Globus pallidus (tissue), 1 donor: ENCODE measurements at regions not wholly inside any gene's neighbourhood (a gene's known extent, or its start where the extent isn't known, plus 50 kb on each side); places are given as distances from the start of the nearest gene placed in this dataset.

Source experiments
- DNase-seq: peaks from one replicate; pipeline ENCODE4 v3.0.0-alpha.2; 2015; ENCODE audit warnings: low spot score

DNA sequence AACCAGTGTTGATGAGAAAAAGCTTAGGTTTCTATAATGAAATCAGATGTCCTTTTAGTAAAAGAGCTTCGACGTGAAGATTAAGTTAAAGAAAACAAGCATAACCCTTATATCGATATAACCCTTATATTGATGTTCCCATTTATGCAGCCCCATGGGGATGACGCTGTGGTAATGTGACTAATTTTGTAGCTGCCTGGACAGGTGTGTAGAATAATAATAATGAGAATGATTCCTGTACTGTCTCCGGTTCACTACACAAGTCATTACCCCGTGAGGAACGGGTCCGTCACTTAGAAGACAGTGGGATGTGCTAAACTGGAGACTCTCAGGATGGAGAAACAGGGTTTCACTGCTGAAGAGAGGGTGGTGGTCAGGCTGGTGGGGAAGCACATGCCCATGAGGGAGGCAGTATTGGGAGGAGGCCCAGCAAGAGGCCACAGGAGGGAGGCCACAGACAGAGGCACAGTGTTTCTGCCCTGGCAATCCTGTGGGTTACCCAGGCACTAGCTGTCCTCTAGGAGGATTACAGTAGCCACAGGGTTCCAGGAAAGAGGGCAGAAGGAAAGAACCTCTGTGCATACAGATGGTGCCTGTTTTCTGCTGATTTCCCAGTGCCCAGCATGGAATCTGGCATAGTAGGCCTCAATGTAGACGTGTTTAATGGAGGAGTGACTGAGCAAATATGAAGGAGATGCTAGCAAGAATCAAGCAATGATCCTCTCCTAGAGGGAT is 191.1 kb upstream of the TSC22D2 start:
- no peak for DNase-seq

DNA sequence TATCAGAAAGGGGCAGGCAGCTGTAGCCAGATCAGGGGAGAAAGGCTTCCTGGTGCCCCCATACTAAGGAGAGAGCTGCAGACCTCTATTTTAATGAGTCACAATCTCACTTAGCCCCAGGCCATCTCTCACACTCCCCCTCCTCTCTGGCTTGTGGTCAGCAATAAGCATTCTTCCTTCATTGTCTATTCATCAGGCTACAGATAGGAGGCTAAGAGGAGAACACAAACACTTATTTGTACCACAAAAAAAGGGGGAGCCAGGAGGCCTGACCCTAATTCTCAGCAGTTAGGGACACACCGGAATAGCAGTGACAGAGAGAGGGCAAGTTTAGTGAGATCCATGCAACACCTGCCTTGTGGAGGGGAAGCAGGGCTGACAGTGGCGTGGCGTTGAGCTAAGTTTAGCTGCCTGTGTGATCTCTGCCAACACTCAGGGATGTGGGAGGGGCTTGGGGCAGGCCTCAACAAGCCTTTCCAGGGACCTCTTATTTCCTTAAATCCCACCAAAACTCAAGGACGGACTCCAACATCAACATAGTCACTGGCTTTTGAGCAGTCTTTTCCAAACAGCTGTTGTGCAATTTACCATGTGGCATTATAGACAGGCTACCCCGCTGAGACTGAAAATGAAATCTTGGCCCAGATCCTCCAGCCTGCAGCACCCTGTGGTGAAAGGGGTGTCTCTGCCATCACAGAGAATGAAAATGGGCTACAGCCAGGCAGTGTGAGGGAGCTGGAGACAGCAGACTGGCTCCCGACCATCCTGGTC is 191.9 kb upstream of the TSC22D2 start:
- peak; percentile 33 for DNase-seq

DNA sequence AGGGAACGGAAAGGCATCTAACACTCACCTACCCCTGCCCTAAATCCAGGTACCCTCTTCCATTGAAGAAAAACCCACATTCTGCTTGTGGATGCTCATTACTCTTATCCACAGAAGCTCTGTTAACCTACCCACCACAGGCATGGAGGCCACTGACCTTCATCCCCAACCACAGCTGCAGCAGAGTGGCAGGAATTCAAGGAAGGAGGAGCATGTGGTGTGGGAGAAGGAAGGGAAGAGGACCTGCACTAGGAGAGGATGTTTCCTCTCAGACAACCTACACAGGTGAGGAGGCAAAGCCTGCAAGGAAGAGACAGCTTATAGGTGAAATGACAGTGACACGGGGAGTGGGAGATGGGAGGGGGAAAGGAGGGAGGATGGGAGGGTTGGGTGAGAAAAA is 192.5 kb upstream of the TSC22D2 start:
- no peak for DNase-seq

DNA sequence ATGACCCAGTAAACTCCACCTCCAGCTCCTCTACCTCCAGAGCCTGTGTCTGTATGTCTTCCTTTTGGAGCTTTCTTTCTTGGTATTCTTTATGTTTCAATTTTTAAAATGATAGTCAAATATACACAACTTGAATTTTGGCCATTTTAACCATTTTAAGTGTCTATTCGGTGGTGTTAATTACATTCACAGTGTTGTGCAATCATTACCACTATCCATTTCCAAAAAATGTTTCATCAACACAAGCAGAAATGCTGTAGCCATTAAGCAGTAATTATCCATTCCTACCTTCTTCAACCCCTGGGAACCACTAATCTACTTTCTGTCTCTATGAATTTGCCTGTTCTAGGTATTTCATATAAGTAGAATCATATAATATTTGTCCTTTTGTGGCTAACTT is 194.5 kb upstream of the TSC22D2 start:
- no peak for DNase-seq

DNA sequence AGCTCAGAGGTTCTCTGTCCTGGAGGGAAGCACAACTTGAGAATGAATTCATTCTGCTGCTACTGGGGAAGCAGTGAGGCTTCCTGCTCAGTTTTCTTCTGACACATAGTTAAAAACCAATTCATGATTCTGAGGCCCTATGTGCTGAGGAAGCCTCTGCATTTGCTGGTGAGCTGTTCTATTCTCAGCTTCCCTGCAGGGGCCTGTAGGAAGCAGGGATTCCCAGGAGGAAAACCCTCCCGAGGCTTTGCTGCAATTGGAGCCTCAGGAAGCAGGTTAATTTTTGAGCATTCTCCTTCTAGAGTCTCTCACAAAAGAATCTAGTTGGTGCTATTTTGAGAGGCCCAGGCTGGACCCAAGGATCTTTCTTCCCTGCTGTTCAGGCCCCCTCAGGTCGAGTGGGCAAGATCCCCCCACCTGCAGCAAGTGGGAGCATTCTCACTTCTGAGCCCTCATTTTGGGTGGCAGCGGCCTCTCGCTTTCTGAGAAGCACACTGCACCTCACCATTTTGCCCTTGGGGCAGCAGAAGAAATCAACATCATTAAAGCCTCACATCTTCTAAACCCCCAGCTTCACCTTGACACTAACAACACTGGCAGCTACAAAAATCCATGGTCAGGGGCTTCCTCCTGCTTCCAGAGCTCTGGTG is 197.5 kb upstream of the TSC22D2 start:
- no peak for DNase-seq

DNA sequence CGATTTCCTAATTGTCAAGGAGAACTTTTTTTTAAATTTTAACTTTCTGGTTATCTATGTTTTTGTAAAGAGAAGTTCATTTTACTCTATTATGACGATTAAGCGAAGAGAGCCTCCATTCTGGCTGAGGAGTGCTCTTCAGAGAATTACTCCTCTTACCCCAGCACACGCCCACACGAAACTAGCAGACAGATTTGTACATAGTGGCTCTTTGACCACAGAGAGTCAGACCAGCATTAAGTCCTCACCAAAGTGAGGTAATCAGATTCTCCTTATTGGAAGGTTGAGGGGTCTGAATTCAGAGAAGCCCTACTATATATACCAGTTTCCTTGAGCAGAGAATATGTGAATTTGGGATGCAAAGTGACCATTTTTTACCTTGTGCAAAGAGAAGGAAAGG is 204.8 kb upstream of the TSC22D2 start:
- DNase-seq = no peak

DNA sequence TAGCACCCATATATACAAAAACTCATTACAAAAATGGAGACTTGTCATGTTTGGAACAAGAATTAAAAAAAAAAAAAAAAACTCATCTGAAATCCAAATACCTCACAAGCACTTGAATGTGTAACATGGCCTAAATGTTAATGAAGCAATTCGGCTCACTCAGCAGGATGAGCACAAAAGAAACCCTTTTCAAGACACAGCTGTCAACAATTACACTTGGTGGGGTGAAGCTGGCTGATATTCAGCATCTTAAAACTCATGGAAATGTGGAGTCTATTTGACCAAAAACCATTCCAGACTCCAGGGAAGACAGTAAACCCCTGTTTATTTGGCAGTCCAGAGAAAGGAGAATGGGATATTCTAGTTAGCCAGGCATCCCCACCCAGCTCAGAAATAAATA is 205.4 kb upstream of the TSC22D2 start:
- peak; percentile 51 for DNase-seq

DNA sequence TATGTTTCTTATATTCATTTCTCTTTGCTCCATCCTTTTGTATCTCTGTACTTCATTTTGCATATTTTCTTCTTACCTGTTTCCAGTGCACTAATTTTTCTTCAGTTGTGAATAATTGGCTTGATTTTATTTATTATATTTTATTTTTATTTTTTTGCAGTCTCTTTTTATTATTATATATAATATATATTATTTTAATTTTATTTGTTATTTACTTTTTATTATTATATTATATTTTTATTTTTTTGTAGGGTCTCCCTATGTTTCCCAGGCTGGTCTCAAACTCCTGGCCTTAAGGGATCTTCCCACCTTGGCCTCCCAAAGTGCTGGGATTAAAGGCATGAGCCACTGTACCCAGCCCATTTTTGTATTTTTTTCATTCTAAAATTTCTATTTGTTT is 213.1 kb upstream of the TSC22D2 start:
- DNase-seq = no peak

DNA sequence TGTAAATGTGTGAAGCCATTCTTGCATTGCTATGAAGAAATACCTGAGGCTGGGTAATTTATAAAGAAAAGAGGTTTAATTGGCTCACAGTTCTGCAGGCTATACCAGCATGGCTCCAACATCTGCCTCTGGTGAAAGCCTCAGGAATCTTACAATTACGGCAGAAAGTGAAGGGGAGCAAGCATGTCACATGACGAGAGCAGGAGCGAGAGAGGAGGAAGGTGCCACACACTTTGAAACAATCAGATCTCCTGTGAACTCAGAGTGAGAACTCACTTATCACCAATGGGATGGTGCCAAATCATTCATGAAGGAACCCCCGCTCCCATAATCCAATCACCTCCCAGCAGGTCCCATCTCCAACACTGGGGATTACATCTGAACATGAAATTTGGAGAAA is 213.6 kb upstream of the TSC22D2 start:
- DNase-seq = no peak

DNA sequence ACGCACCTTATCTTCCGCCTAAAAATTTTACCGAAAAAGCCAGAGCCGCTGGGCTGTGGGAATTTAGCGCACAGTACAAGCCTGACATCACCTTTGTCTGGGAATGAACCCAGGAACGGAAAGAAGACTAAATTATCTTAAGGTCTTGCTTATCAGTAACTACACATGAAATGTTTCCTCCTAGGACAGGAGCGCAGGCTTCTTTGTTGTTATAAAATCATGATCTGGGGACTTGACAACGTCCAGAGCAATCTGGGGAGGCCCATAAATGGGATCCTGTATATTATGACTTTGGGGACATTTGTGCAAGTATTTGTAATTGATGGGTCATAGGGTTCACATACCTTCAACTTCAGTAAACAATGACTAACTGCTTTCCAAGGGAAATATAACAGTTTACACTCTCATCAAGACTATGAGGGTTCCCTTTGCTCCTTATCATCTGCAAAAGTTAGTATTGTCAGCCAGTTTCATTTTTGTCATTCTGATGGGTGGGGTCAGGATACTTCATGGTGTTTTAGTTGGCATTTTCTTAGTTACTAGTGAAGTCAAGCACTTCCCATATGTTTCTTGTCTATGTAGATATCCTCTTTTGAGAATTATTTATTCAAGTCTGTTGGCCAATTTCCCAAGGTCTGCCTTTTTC is 213.9 kb upstream of the PFN2 start:
- DNase-seq = no peak

DNA sequence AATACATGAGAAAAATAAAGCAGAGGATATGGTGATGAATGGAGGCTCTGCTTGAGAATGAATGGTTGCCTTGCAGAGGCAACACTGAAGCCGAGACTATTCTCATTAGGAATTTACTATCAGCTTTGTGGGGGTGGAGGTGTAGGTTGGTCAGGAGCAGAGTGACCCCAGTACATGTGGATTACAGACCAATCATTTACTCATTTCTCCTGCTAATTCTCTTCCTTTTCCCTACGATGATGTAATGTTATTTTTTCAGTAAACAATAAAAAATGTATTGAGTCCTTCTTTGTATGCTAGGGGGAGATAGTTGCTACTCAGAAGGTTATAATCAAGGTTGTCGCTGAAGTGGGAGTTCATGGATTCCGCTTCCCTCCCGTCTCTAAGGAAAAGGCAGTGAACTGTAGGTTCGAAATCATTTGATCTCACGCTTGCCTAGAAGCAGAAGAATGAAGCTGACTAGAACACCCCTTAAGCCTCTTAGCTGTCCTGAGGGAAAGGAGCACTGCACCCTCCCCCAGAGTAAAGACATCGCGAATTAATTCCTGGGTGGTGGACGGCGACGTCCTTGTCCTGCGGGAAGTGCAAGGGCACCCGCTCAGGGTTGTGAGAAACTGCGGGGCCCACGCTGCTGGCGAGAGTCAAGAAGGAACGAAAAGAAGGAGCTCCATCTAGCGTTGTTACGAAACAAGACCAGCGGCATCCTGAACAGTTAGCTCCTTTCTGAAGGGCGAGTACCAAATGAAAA is 213.2 kb upstream of the PFN2 start:
- DNase-seq = peak; percentile 82

DNA sequence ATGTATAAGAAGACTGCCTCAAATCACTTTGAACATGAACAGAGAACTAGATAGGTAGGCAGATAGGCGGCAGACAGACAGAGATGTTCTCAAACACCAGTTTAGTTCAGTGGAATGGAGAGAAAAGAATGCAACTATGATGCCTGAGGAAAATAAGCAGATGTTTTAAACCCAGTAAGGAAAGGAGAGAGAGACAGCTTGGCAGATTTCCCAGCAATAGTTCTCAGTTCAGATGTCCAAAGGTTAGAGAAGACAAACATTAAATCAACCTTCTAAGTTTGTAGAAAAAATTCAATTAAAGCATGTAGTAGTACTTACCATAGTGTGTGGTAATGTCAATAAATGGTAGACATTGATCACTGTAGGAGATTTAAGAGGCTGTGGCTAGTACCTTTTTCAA is 209.6 kb upstream of the PFN2 start:
- DNase-seq = no peak

DNA sequence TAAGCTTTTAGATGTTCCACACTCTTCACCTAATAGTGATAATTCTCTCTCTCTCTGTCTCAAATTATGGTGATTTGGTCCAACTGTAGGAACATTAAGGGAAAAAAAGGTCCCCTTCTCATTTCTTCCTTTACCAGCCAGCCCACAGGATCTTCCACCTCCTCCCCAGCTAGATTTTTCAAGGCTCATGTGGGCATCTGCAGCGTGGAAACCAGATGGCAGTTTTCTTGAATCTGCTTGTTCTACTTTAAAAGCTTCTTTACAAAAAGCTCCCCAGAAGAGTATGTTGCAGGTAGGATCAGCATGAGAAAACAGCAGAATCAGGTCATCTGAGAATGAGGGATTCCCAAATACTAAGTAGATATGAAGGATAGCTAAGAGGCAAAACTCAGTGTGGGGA is 208.6 kb upstream of the PFN2 start:
- no peak for DNase-seq

DNA sequence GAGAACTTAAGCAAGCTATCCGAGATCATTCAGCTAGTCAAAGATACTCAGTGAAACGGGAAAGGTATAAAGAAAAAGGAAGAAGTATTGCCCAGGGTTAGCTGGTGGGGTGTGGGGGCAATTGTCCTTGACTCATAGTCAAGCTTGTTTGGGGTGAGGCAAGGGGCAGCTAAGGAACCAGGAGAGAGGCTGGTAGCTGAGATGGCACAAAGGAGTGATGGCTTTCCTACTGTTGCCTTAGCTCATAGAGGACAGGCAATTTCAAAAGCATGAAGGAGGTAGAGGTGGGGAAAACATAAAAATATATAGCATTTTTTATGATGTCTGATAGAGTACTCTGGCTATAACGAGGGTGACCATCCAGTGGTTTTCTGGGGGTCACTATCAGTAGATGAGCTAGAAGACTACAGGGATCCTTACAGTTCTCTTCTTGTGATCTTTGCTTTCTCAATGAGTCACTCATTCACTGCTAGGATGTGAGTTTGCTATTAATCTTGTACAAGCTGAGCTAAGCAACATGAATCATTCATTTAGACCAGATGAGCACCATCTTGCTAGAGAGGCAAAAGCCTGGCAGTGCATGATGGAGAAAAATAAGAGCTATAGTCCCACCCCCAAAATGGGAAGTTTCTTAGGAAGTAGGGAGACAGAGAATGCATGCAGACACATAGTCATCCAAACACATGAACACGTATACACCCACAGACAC is 207.1 kb upstream of the PFN2 start:
- no peak for DNase-seq

DNA sequence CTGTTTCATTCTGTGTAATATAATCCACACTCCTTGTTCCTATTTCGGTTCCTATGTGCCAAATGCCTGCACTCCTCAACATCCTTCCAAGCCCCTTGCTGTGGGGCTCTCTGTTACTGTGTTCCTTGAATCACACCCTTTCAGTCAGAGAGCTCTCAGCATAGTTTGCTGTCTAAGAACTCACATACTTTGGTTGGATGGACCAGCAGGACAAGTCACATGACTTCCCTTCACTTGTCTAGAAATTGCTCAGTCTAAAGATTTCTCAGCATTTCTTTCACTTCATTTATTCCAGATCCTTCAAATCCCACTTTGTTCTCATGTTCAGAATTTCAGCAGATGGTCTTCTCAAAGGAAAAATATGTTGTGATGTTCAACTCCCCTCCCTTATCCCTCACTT is 203.5 kb upstream of the PFN2 start:
- no peak for DNase-seq

DNA sequence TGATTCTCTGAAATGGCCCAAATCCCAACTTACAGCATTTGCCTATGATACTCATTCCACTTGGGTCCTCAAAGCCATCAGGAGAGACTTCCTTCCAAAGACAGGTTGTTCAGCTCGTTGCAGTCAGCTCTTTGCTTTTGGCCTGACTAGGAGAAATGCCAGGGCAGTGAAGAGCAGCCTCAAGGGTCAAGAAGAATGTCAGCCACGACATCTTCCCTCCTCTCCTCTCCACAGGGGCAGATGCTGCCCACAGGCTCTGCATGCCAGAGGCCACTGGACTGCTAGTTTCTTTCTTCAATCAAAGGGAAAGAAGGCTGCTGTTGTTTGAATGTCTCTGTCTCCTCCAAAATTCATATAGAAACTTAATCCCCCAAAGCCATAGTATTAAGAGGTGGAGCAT is 201.7 kb upstream of the PFN2 start:
- no peak for DNase-seq

DNA sequence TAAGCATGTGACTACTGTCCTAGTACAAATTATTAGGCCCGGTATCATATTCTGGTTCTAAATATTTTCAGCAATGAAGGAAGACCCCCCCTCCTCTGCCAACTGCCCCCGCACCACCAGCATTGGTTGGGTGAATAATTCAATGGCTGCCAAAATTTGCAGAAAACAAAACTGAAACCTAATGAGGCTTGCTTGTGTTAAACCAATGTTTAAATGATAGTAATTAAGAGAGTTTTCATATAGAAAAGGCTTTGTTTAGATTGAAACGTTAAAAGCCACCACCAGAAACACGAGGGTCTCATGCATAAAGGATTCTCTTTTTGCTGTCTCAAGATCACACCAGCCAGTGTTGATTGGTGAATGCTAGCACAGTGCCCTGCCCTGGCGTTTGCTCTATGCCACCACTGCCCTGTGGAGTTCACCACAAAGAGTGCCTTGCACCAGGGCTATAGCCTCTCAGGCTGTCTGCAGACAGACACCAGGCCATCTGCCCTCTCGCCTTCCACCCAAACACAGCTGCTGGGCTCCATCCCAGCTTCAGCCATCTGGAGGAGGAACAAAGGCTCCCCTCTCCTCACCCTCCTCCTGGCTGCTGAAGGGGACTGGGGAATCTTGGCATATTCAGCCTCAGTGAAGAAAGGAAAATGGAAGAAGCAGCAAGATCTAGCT is 200.3 kb upstream of the PFN2 start:
- peak; percentile 97 for DNase-seq

DNA sequence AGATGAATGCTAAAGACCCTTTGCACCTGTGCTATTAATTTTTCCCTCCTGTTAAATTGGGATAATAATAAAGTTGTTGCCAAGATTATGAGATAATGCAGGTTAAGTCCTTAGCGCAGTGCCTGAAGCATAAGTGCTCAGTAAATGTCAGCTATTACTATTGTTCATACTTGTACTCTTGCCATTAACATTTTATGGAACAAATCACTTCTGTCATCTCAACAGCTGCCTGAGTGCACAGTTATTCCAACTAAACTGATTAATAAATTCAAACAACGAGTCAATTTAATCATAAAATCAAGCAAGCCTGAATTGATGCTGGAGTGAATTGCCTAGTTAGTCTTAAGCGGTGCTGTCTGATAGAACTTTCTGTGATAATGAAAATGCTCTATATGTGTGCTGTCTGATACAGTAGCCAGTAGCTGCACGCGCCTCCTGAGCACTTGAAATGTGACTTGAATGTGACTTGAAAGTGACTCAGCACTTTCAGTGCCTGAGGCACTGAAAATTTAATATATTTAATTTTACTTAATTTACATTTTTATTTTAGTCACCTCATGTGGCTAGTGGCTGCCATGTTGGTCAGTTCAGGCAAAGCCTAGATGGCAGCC is 198.7 kb upstream of the PFN2 start:
- no peak for DNase-seq

DNA sequence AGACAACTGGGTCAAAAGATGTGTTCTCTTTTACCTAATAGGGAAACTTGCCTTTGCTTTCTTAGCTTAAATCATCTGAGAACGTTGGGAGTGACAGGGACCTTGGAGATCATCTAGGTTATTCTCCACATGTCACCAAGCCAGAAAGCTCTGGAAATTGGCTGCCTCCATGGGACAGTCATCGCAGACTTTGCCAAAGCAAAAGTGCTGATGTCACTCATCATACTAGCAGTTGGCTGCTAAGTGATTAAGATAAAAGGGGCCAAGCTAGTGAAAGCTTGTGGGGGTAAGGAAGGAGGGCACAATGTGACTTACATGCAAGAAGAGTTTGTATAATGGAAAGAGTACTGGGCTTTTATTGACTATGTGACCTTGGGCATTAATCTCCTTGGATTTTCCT is 198.0 kb upstream of the PFN2 start:
- DNase-seq = peak; percentile 40

DNA sequence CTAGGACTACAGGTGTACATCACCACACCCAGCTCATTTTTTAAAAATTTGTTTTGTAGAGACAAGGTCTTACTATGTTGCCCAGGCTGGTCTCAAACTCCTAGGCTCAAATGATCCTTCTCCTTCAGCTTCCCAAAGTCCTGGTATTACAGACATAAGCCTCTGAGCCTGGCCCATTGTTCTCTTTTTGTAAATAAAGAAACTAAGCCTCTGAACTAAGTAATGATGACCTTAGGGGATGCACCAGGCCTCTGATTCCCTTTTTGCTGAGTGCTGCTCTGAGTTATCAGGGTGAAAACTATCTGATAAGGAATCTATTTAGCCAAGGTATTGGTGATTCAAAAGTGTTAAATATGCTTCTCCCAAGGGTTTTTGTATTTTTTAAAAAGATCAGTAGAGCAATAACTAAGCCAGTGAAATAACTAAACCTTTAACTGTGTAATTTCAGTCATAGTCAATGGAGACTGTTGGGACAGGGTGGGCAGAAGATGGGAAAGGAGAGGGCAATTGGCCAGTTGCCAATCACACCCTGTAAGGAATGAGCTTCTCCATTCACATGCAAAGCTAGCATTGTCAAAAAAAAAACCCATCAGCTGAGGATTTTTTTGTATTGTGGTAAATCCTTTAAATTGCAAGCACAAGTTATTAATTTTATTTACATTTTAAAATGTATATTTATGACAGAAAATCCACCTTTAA is 194.8 kb upstream of the PFN2 start:
- DNase-seq = no peak
